Nephron (organoid): ENCODE measurements at regions not wholly inside any gene's neighbourhood (a gene's known extent, or its start where the extent isn't known, plus 50 kb on each side); places are given as distances from the start of the nearest gene placed in this dataset.
A peak's percentile ranks its signal among the peaks of the same experiment; 100 is the strongest.

Experiments used
- H3K27ac Mint-ChIP-seq, 3 experiments: 2 replicates each; pipeline ENCODE4 v1.8.0; 2020; ENCODE audit warnings: mixed read lengths in 3 of 3, mild to moderate bottlenecking in 2 of 3, moderate library complexity in 1 of 3
- H3K27me3 Mint-ChIP-seq: 2 replicates; pipeline ENCODE4 v1.8.0; 2021; ENCODE audit warnings: low read depth, mild to moderate bottlenecking, moderate library complexity, mixed read lengths
- H3K36me3 Mint-ChIP-seq: 2 replicates; pipeline ENCODE4 v1.8.0; 2020; ENCODE audit warnings: low read depth, mixed read lengths
- H3K4me1 Mint-ChIP-seq: 2 replicates; pipeline ENCODE4 v1.8.0; 2020; ENCODE audit warnings: mixed read lengths
- H3K4me3 Mint-ChIP-seq, 3 experiments: 2 replicates each; pipeline ENCODE4 v1.8.0; 2020; ENCODE audit warnings: mild to moderate bottlenecking in 3 of 3, mixed read lengths in 3 of 3, moderate library complexity in 2 of 3
- H3K9me3 Mint-ChIP-seq: 2 replicates; pipeline ENCODE4 v1.8.0; 2020; ENCODE audit warnings: mixed read lengths
- TF ChIP-seq, protein P1 (sequence below), 3 experiments: fragments of 200-600 bp; sonication (generic); IDR thresholded peaks; one replicate each; pipeline ENCODE4 v1.5.0; 2021; ENCODE audit warnings: antibody characterized with exemption in 3 of 3; ENCODE audit not compliant: unreplicated experiment in 3 of 3

DNA sequence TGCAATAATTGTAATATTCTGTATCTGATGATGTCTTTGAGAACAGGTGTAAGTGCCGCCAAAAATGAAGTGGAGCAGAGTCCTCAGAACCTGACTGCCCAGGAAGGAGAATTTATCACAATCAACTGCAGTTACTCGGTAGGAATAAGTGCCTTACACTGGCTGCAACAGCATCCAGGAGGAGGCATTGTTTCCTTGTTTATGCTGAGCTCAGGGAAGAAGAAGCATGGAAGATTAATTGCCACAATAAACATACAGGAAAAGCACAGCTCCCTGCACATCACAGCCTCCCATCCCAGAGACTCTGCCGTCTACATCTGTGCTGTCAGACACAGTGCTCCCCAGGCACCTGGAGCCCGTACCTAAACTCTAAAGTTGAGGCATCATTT lies 268.7 kb downstream of the DAD1 start:
- Mint-ChIP-seq H3K27me3 (peaks cover 5% of the 10 kb centered on the region), H3K36me3 (no peaks in the 10 kb centered on the region), H3K4me1 (peaks cover 11% of the 10 kb centered on the region), H3K9me3 (no peaks in the 10 kb centered on the region), H3K4me3 (no peak overlapping the region), H3K27ac (no peak overlapping the region)
- TF ChIP-seq, protein P1, sequence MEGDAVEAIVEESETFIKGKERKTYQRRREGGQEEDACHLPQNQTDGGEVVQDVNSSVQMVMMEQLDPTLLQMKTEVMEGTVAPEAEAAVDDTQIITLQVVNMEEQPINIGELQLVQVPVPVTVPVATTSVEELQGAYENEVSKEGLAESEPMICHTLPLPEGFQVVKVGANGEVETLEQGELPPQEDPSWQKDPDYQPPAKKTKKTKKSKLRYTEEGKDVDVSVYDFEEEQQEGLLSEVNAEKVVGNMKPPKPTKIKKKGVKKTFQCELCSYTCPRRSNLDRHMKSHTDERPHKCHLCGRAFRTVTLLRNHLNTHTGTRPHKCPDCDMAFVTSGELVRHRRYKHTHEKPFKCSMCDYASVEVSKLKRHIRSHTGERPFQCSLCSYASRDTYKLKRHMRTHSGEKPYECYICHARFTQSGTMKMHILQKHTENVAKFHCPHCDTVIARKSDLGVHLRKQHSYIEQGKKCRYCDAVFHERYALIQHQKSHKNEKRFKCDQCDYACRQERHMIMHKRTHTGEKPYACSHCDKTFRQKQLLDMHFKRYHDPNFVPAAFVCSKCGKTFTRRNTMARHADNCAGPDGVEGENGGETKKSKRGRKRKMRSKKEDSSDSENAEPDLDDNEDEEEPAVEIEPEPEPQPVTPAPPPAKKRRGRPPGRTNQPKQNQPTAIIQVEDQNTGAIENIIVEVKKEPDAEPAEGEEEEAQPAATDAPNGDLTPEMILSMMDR (IDR thresholded peaks at IDR 0.05; ENCODE audit: unreplicated experiment in 3 of 3) = no peak

DNA sequence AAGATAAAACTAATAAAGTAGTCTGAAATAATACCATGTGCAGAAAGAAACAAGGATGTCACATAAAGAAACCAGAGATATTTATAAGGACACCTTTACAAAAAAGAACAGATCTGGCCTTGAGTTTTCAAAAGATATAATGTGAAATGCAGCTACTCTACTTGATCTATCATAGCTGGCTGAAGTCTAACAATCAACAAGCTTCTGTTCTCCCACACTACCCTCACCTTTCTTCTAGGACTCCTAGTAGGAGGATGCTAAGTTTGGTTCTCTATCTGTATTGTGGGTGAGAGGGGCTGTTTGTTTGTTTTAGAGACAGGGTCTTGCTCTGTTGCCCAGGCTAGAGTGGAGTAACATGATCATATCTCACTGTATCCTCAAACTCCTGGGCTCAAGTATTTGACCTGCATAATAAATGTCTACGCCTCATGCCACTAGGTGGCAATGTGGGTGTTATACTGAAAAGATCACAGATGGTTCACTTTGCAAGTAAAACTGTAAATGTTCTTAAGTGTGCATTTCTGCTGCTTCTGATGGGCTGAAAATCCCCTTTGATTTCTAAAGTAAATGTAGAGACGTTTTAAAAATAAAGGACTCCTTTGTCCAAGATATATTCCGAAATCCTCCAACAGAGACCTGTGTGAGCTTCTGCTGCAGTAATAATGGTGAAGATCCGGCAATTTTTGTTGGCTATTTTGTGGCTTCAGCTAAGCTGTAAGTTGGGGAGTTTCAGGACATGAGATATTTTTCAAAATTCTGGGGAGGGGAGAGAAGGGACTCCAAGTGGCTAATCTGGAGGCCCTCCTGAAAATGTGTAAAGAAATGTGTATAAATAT lies 269.3 kb downstream of the DAD1 start:
- Mint-ChIP-seq H3K36me3 (no peaks in the 10 kb centered on the region), H3K4me1 (peaks cover 11% of the 10 kb centered on the region), H3K27ac (no peak overlapping the region), H3K27me3 (peaks cover 5% of the 10 kb centered on the region), H3K9me3 (no peaks in the 10 kb centered on the region), H3K4me3 (no peak overlapping the region)
- TF ChIP-seq, protein P1 (IDR thresholded peaks at IDR 0.05; ENCODE audit: unreplicated experiment in 3 of 3) = peak; percentile 64 to 71 (median 70)

DNA sequence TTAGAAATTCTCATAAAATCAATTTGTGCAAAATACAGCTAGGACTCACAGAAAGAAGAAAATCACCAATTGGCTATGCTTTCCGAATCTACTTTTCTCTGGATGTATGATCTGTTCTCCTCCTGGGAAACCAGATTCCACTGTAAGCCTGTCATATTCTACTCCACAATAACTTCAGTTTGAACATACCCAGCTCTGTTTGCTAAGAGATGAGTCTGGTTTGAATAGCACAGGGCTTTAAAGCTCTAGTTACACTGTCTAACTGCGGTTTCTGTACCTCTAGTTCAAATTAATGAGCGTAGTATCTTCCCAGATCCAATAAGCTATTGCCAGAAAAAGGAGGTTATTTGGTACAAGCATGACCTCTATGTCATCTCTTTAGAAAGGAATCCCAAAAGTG lies 270.1 kb downstream of the DAD1 start:
- no peaks in the 10 kb centered on the region for H3K36me3 Mint-ChIP-seq
- H3K4me1 Mint-ChIP-seq = peaks cover 11% of the 10 kb centered on the region
- TF ChIP-seq, protein P1 (IDR thresholded peaks at IDR 0.05; ENCODE audit: unreplicated experiment in 3 of 3) = no peak
- no peak overlapping the region for H3K27ac Mint-ChIP-seq
- no peak overlapping the region for H3K4me3 Mint-ChIP-seq
- H3K9me3 Mint-ChIP-seq = no peaks in the 10 kb centered on the region
- peaks cover 5% of the 10 kb centered on the region for H3K27me3 Mint-ChIP-seq

DNA sequence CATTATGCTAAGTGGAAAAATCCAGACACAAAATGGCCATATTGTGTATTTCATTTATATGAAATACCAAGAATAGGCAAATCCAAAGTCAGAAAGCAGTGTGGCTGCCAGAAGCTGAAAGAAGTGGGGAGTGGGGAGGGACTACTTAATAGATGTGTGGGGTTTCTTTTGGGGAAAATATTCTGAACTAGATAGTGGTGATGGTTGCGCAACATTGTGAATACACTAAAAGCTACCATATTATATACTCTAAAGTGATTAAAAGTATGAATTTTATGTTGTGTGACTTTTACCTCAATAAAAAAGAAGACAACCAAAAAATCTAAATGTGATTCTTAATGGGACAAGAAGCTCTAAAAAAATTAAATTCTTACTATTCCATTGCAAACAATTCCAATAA lies 272.6 kb downstream of the DAD1 start:
- TF ChIP-seq, protein P1 (IDR thresholded peaks at IDR 0.05; ENCODE audit: unreplicated experiment in 3 of 3) = no peak

DNA sequence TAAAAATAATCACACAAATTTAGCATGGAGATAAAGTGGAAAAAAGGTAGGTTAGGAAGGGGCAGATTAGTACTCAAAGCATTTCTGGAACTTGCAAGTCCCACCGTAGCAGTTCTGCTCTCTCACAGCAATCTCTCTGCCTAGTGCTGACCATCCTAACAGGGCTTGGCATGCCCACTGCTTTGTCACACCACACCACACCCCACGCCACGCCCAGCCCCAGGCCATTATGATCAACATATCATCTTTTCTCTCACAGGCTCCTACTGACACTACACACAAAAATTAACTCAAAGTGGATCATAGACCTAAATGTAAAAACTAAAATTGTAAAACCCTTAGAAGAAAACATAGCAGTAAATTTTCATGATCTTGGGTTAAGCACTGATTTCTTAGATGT lies 273.7 kb downstream of the DAD1 start:
- Mint-ChIP-seq H3K9me3 (no peaks in the 10 kb centered on the region), H3K4me3 (no peak overlapping the region)
- TF ChIP-seq, protein P1 (IDR thresholded peaks at IDR 0.05; ENCODE audit: unreplicated experiment in 3 of 3) = no peak

More for the DNA sequence above, 272.6 kb downstream of the DAD1 start:
- Mint-ChIP-seq H3K9me3 (no peaks in the 10 kb centered on the region), H3K27me3 (no peaks in the 10 kb centered on the region), H3K27ac (no peak overlapping the region), H3K4me1 (peaks cover 11% of the 10 kb centered on the region), H3K36me3 (no peaks in the 10 kb centered on the region), H3K4me3 (no peak overlapping the region)

More for the DNA sequence above, 273.7 kb downstream of the DAD1 start:
- Mint-ChIP-seq H3K36me3 (no peaks in the 10 kb centered on the region), H3K4me1 (peaks cover 9% of the 10 kb centered on the region), H3K27ac (no peak overlapping the region), H3K27me3 (no peaks in the 10 kb centered on the region)
